ENCODE measurements at regions not wholly inside any gene's neighbourhood (a gene's known extent, or its start where the extent isn't known, plus 50 kb on each side); places are given as distances from the start of the nearest gene placed in this dataset.

DNA sequence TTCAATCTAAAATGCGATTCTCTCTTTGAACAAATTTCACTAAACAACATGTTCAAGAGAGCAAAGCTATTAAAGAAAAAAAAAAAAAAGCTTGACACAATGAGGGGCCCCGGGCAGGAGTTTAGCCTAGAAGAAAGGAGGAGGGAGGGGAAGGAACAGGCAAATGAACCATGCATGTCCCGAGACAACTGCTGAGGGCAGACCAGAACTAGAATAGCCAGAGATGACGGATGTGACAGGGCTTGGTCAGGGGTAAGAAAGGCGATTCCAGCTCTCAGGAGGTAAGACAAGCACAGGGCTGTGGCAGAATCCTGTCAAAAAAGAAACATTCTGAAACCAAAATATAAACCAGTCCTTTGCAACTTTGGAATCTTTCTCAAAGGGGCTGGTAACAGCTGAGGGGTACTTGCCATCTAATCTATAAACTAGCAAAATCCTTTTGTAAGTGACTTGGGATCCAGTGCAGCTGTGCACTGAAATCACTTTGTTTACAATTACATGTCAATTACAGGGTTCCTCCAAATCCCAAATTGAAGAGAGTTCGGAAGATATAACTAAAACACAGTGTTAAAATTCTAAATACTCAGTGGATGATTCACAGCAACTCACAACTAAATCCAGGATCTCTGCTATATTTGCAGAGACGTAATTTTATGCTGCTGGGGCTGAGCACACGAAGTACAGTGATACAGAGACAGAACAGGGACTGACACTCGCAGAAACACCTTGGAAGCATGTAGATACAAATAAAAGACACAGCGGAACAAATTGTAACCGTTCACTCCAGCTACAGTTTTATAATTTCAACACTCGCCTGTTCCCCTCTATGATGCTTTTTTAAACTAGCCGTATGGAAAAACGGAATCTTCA is 567.4 kb upstream of the ZFHX3 start:
- FAIRE-seq = no peak
- TF ChIP-seq POLR2A (IDR thresholded peaks at IDR 0.05; ENCODE audit: low read depth, low read length) = no peak
- TF ChIP-seq TAF1 (IDR thresholded peaks at IDR 0.05; ENCODE audit: borderline replicate concordance, low read depth, low read length) = no peak
- no peak for TF ChIP-seq POLR2AphosphoS5 (IDR thresholded peaks at IDR 0.05; ENCODE audit: low read depth, low read length)
- no peak for DNase-seq (ENCODE audit: insufficient read length)

- FAIRE-seq (no peak), DNase-seq (ENCODE audit: insufficient read length) (no peak)
- TF ChIP-seq TAF1 (IDR thresholded peaks at IDR 0.05; ENCODE audit: borderline replicate concordance, low read depth, low read length) = no peak
- no peak for TF ChIP-seq POLR2A (IDR thresholded peaks at IDR 0.05; ENCODE audit: low read depth, low read length)
- TF ChIP-seq POLR2AphosphoS5 (IDR thresholded peaks at IDR 0.05; ENCODE audit: low read depth, low read length) = no peak
These were observed 566.2 kb upstream of the ZFHX3 start for GRCh38 chr16:73614131-73614530.

GRCh38 chr16:73610605-73611156 is 562.8 kb upstream of the ZFHX3 start:
- no peak for DNase-seq (ENCODE audit: insufficient read length)
- TF ChIP-seq POLR2AphosphoS5 (IDR thresholded peaks at IDR 0.05; ENCODE audit: low read depth, low read length) (no peak), POLR2A (IDR thresholded peaks at IDR 0.05; ENCODE audit: low read depth, low read length) (no peak), TAF1 (IDR thresholded peaks at IDR 0.05; ENCODE audit: borderline replicate concordance, low read depth, low read length) (no peak)
- no peak for FAIRE-seq

DNA sequence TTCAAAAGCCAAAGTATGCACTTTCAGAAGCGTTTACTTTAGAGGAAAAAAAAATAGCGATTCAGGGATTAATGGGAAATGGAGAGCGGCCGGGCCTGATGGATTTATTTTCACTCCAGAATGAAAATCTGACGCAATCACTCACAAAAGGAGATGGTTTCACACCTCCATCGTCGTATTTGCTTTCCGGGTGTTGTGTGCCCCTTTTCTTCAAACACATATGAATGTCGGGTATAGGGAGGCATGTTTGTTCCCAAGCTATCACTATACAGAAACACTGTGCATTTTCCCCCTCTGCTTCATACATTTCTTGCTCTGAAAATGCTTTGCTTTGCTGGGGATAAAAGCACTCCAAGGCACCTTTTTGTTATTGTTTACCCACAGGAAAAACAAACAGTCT is 562.2 kb upstream of the ZFHX3 start:
- no peak for DNase-seq (ENCODE audit: insufficient read length)
- FAIRE-seq = no peak
- TF ChIP-seq TAF1 (IDR thresholded peaks at IDR 0.05; ENCODE audit: borderline replicate concordance, low read depth, low read length) = no peak
- TF ChIP-seq POLR2AphosphoS5 (IDR thresholded peaks at IDR 0.05; ENCODE audit: low read depth, low read length) = no peak
- TF ChIP-seq POLR2A (IDR thresholded peaks at IDR 0.05; ENCODE audit: low read depth, low read length) = no peak

- TF ChIP-seq POLR2A (IDR thresholded peaks at IDR 0.05; ENCODE audit: low read depth, low read length) (no peak), POLR2AphosphoS5 (IDR thresholded peaks at IDR 0.05; ENCODE audit: low read depth, low read length) (no peak), TAF1 (IDR thresholded peaks at IDR 0.05; ENCODE audit: borderline replicate concordance, low read depth, low read length) (no peak)
- DNase-seq (ENCODE audit: insufficient read length) = no peak
- FAIRE-seq = no peak
These were observed 561.0 kb upstream of the ZFHX3 start for GRCh38 chr16:73608911-73609310.

DNA sequence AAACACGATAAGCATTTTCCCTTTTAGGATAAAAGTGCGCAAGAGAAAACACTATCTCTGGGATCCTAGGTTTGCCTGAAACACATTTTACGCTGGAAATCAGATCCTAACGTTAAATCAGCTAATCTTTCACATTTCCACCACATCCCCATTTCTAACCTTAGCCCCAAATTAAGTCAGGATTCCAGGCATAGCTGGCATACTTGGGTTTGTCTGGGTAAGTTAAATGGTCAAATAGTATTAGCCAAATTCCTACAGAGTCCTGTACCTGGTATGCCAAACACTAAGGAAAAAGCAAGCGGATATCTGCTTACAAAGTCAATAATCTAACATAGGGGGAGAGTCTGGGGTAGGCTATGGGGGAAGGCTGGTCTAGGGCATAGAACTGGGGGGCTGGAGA is 557.4 kb upstream of the ZFHX3 start:
- no peak for DNase-seq (ENCODE audit: insufficient read length)
- no peak for FAIRE-seq
- TF ChIP-seq POLR2AphosphoS5 (IDR thresholded peaks at IDR 0.05; ENCODE audit: low read depth, low read length) = no peak
- no peak for TF ChIP-seq POLR2A (IDR thresholded peaks at IDR 0.05; ENCODE audit: low read depth, low read length)
- TF ChIP-seq TAF1 (IDR thresholded peaks at IDR 0.05; ENCODE audit: borderline replicate concordance, low read depth, low read length) = no peak

- FAIRE-seq (no peak), DNase-seq (ENCODE audit: insufficient read length) (no peak)
- TF ChIP-seq TAF1 (IDR thresholded peaks at IDR 0.05; ENCODE audit: borderline replicate concordance, low read depth, low read length) (no peak), POLR2AphosphoS5 (IDR thresholded peaks at IDR 0.05; ENCODE audit: low read depth, low read length) (no peak), POLR2A (IDR thresholded peaks at IDR 0.05; ENCODE audit: low read depth, low read length) (no peak)
These were observed 554.0 kb upstream of the ZFHX3 start for GRCh38 chr16:73601911-73602310.

- DNase-seq (ENCODE audit: insufficient read length) = no peak
- FAIRE-seq = no peak
- TF ChIP-seq POLR2AphosphoS5 (IDR thresholded peaks at IDR 0.05; ENCODE audit: low read depth, low read length) = no peak
- no peak for TF ChIP-seq POLR2A (IDR thresholded peaks at IDR 0.05; ENCODE audit: low read depth, low read length)
These were observed 551.9 kb upstream of the ZFHX3 start for GRCh38 chr16:73599870-73600269.

- no peak for TF ChIP-seq POLR2AphosphoS5 (IDR thresholded peaks at IDR 0.05; ENCODE audit: low read depth, low read length)
- TF ChIP-seq TAF1 (IDR thresholded peaks at IDR 0.05; ENCODE audit: borderline replicate concordance, low read depth, low read length) = no peak
- no peak for TF ChIP-seq POLR2A (IDR thresholded peaks at IDR 0.05; ENCODE audit: low read depth, low read length)
- DNase-seq (ENCODE audit: insufficient read length) (no peak), FAIRE-seq (no peak)
These were observed 551.4 kb upstream of the ZFHX3 start for GRCh38 chr16:73599351-73599750.

GRCh38 chr16:73584157-73584556 is 536.2 kb upstream of the ZFHX3 start:
- DNase-seq (ENCODE audit: insufficient read length) (no peak), FAIRE-seq (no peak)
- no peak for TF ChIP-seq POLR2AphosphoS5 (IDR thresholded peaks at IDR 0.05; ENCODE audit: low read depth, low read length)
- no peak for TF ChIP-seq TAF1 (IDR thresholded peaks at IDR 0.05; ENCODE audit: borderline replicate concordance, low read depth, low read length)
- no peak for TF ChIP-seq POLR2A (IDR thresholded peaks at IDR 0.05; ENCODE audit: low read depth, low read length)

DNA sequence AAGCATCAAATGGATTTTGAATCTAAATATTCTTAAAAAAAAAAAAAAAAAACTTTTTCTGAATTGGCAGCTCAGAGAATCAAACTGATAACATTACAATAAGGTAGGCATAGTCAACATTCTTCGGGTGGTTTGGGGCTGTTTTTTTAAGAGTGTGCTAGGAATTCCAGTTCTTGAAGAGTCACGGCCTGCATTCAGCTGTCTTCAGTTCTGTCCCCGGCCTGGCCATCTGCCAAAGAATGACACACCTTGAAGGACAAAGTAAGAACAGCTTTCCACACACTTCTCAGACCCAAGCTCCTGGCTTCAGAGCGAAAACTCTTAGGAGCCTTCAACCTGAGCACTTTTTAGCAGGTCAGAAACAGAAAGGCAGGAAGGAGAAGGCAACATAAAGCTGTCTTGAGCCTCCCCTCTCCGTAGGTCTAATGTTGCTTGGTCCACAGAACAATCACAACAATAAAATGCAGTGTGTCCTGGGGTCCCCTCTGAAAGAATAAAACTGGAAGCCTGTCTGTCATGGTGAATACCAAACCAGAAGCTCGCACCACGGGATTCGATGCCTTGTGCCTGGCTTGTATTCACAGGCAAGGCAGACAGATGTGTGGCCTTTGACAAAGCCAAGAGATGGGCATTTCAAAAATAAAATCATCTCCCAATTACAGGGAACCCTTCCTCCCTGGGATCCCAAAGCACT is 524.4 kb upstream of the ZFHX3 start:
- FAIRE-seq = no peak
- TF ChIP-seq POLR2AphosphoS5 (IDR thresholded peaks at IDR 0.05; ENCODE audit: low read depth, low read length) (no peak), TAF1 (IDR thresholded peaks at IDR 0.05; ENCODE audit: borderline replicate concordance, low read depth, low read length) (no peak), POLR2A (IDR thresholded peaks at IDR 0.05; ENCODE audit: low read depth, low read length) (no peak)
- no peak for DNase-seq (ENCODE audit: insufficient read length)
